ENCODE measurements at regions not wholly inside any gene's neighbourhood (a gene's known extent, or its start where the extent isn't known, plus 50 kb on each side); places are given as distances from the start of the nearest gene placed in this dataset.

DNA sequence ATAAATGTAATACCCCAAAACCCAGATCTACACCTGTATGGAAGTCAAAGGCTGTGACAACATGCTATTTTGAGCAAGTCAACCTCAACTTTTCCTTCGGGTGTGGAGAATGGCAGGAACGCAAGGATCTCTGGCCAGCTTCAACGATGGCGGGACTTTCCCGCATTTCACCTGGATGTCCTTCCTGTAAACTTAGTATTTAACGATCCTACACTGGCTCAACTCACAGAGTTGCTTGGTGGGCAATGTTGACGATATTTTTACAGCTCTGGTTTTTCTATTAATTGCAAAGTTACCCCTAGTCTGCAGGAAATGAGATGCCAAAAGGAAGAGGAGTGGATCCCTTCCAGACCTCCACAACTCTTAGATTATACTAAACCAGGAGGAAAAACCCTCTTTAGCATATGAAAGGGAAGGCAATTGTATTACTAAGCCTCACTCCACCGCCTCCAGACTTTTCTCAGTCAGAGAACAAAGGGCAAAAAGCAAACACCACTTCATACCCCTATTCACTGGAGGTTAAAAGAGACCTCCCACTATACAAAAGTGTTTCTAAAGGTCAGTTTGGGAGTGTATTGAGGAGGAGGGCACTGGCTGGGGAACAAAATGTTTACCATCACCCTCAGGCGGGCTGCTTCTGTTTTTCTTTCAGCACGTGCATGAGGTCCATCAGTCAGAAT lies 56.5 kb upstream of the ACVR1 start (continued):
- peak in 1 of 2 experiments; percentile 90; a peak in 1 of 4 replicates for TF ChIP-seq HDAC2 (IDR thresholded peaks at IDR 0.05; ENCODE audit: borderline replicate concordance in 1 of 2, low read depth in 2 of 2, low read length in 2 of 2)
- TF ChIP-seq, protein P1, sequence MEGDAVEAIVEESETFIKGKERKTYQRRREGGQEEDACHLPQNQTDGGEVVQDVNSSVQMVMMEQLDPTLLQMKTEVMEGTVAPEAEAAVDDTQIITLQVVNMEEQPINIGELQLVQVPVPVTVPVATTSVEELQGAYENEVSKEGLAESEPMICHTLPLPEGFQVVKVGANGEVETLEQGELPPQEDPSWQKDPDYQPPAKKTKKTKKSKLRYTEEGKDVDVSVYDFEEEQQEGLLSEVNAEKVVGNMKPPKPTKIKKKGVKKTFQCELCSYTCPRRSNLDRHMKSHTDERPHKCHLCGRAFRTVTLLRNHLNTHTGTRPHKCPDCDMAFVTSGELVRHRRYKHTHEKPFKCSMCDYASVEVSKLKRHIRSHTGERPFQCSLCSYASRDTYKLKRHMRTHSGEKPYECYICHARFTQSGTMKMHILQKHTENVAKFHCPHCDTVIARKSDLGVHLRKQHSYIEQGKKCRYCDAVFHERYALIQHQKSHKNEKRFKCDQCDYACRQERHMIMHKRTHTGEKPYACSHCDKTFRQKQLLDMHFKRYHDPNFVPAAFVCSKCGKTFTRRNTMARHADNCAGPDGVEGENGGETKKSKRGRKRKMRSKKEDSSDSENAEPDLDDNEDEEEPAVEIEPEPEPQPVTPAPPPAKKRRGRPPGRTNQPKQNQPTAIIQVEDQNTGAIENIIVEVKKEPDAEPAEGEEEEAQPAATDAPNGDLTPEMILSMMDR (IDR thresholded peaks at IDR 0.05; ENCODE audit: control extremely low read depth in 1 of 3, insufficient read depth in 1 of 3, low read depth in 1 of 3, low read length in 3 of 3) = no peak
- TF ChIP-seq CTBP2 (IDR thresholded peaks at IDR 0.05; ENCODE audit: borderline replicate concordance, insufficient read depth, insufficient read length, low read length) = no peak
- TF ChIP-seq JUN (IDR thresholded peaks at IDR 0.05; ENCODE audit: low read depth, low read length) = no peak
- TF ChIP-seq PHF8 (conservative IDR thresholded peaks at IDR 0.05; ENCODE audit: low read depth, low read length) = no peak
- TF ChIP-seq SIX5 (IDR thresholded peaks at IDR 0.05; ENCODE audit: low read depth, low read length) = no peak
- TF ChIP-seq POLR2AphosphoS5 (IDR thresholded peaks at IDR 0.05; ENCODE audit: low read depth, low read length) = no peak
- TF ChIP-seq SIRT6 (IDR thresholded peaks at IDR 0.05; ENCODE audit: low read length) = no peak
- TF ChIP-seq CBX8 (IDR thresholded peaks at IDR 0.05; ENCODE audit: borderline replicate concordance, low read depth, low read length) = no peak
- TF ChIP-seq KDM5A (IDR thresholded peaks at IDR 0.05; ENCODE audit: low read length) = no peak
- TF ChIP-seq NRF1 (IDR thresholded peaks at IDR 0.05; ENCODE audit: low read depth, low read length) = no peak
- peak in 1 of 2 experiments; percentile 95; a peak in 2 of 3 replicates for TF ChIP-seq EP300 (IDR thresholded peaks at IDR 0.05; ENCODE audit: borderline replicate concordance in 1 of 2, low read depth in 2 of 2, low read length in 2 of 2)
- TF ChIP-seq POU5F1 (IDR thresholded peaks at IDR 0.05; ENCODE audit: low read depth, low read length) = peak; percentile 83
- TF ChIP-seq CBX5 (IDR thresholded peaks at IDR 0.05; ENCODE audit: low read depth, low read length) = no peak
- peak; percentile 66; the same call in 1 of the 2 replicates for TF ChIP-seq TCF12 (IDR thresholded peaks at IDR 0.05; ENCODE audit: low read depth, low read length)
- TF ChIP-seq BACH1 (IDR thresholded peaks at IDR 0.05; ENCODE audit: low read length) = no peak; the same call in 1 of the 2 replicates
- TF ChIP-seq SAP30 (IDR thresholded peaks at IDR 0.05; ENCODE audit: insufficient read depth, insufficient replicate concordance, low read length) = no peak
- TF ChIP-seq TEAD4 (IDR thresholded peaks at IDR 0.05; ENCODE audit: low read depth, low read length) = no peak
- no peak for TF ChIP-seq SP4 (IDR thresholded peaks at IDR 0.05; ENCODE audit: low read length)
- TF ChIP-seq, protein P2, sequence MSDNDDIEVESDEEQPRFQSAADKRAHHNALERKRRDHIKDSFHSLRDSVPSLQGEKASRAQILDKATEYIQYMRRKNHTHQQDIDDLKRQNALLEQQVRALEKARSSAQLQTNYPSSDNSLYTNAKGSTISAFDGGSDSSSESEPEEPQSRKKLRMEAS (IDR thresholded peaks at IDR 0.05) = peak; percentile 70
- TF ChIP-seq, protein P3, sequence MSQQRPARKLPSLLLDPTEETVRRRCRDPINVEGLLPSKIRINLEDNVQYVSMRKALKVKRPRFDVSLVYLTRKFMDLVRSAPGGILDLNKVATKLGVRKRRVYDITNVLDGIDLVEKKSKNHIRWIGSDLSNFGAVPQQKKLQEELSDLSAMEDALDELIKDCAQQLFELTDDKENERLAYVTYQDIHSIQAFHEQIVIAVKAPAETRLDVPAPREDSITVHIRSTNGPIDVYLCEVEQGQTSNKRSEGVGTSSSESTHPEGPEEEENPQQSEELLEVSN (IDR thresholded peaks at IDR 0.05) = peak; percentile 27; the same call in 1 of the 2 replicates

Measured in H1 (cell line).